HG03457 (cell line): ENCODE measurements at regions not wholly inside any gene's neighbourhood (a gene's known extent, or its start where the extent isn't known, plus 50 kb on each side); places are given as distances from the start of the nearest gene placed in this dataset.
A peak's percentile ranks its signal among the peaks of the same experiment; 100 is the strongest.

Source experiments
- ATAC-seq: cut with Tn5 transposase; IDR thresholded peaks from one replicate; pipeline ENCODE4 v1.9.1; 2021; ENCODE audit warnings: moderate number of reproducible peaks; ENCODE audit not compliant: unreplicated experiment

- no peak for ATAC-seq
Observed at GRCh38 chr5:39995990-39996389, 571.2 kb upstream of the DAB2 start.

GRCh38 chr5:39992617-39993202 lies 567.9 kb upstream of the DAB2 start:
- ATAC-seq, result no peak

- ATAC-seq, result no peak
Observed at GRCh38 chr5:39986614-39987013, 561.8 kb upstream of the DAB2 start.

- ATAC-seq, result no peak
Observed at GRCh38 chr5:39980056-39980455, 555.3 kb upstream of the DAB2 start.

GRCh38 chr5:39977066-39977655 lies 552.4 kb upstream of the DAB2 start:
- no peak for ATAC-seq

GRCh38 chr5:39970117-39970798 lies 545.5 kb upstream of the DAB2 start:
- no peak for ATAC-seq

- ATAC-seq, result no peak
Observed at GRCh38 chr5:39968381-39968780, 543.6 kb upstream of the DAB2 start.

- ATAC-seq, result no peak
Observed at GRCh38 chr5:39955156-39955555, 530.4 kb upstream of the DAB2 start.

GRCh38 chr5:39951070-39951469 lies 526.3 kb upstream of the DAB2 start:
- no peak for ATAC-seq

- peak; percentile 97 for ATAC-seq
Observed at GRCh38 chr5:39948867-39949468, 524.2 kb upstream of the DAB2 start.

GRCh38 chr5:39948341-39948740 lies 523.6 kb upstream of the DAB2 start:
- no peak for ATAC-seq

- ATAC-seq, result no peak
Observed at GRCh38 chr5:39947657-39948056, 522.9 kb upstream of the DAB2 start.

- ATAC-seq, result no peak
Observed at GRCh38 chr5:39946356-39947045, 521.7 kb upstream of the DAB2 start.

- ATAC-seq, result no peak
Observed at GRCh38 chr5:39945870-39946269, 521.1 kb upstream of the DAB2 start.

- no peak for ATAC-seq
Observed at GRCh38 chr5:39943811-39944210, 519.0 kb upstream of the DAB2 start.

- no peak for ATAC-seq
Observed at GRCh38 chr5:39942606-39943005, 517.8 kb upstream of the DAB2 start.

GRCh38 chr5:39941416-39941815 lies 516.6 kb upstream of the DAB2 start:
- no peak for ATAC-seq

GRCh38 chr5:39934830-39935229 lies 510.1 kb upstream of the DAB2 start:
- no peak for ATAC-seq

- no peak for ATAC-seq
Observed at GRCh38 chr5:39933061-39933460, 508.3 kb upstream of the DAB2 start.

GRCh38 chr5:39928709-39929108 lies 503.9 kb upstream of the DAB2 start:
- no peak for ATAC-seq

- ATAC-seq, result no peak
Observed at GRCh38 chr5:39919876-39920275, 495.1 kb upstream of the DAB2 start.

- ATAC-seq, result no peak
Observed at GRCh38 chr5:39912906-39913305, 488.1 kb upstream of the DAB2 start.
